ENCODE measurements at regions not wholly inside any gene's neighbourhood (a gene's known extent, or its start where the extent isn't known, plus 50 kb on each side); places are given as distances from the start of the nearest gene placed in this dataset.
"Not testable (repeated sequence)": the region's sequence is repeated elsewhere in the genome, so short reads cannot be mapped to it uniquely, and the experiment has no call there.

GRCh38 chr12:90802727-90803126, 152.2 kb downstream of the CCER1 start:
- no peak overlapping the region for H3K4me3 ChIP-seq
- H3K27ac ChIP-seq = no peak overlapping the region
- H3K27me3 ChIP-seq (ENCODE audit: low read depth) = no peaks in the 10 kb centered on the region
- H3K9me3 ChIP-seq = no peaks in the 10 kb centered on the region
- H3K36me3 ChIP-seq = no peaks in the 10 kb centered on the region
- no peak for TF ChIP-seq CTCF (IDR thresholded peaks at IDR 0.05)
- intact Hi-C loops (cut with DNase I) = no loop called here
- H3K4me1 ChIP-seq = no peaks in the 10 kb centered on the region
- ATAC-seq (no peak), DNase-seq (no peak)

GRCh38 chr12:90801776-90802175, 153.2 kb downstream of the CCER1 start:
- no peak overlapping the region for H3K4me3 ChIP-seq
- no peaks in the 10 kb centered on the region for H3K36me3 ChIP-seq
- no peak overlapping the region for H3K27ac ChIP-seq
- intact Hi-C loops (cut with DNase I) = no loop called here
- no peaks in the 10 kb centered on the region for H3K9me3 ChIP-seq
- DNase-seq = no peak
- no peaks in the 10 kb centered on the region for H3K4me1 ChIP-seq
- H3K27me3 ChIP-seq (ENCODE audit: low read depth) = no peaks in the 10 kb centered on the region
- no peak for ATAC-seq
- no peak for TF ChIP-seq CTCF (IDR thresholded peaks at IDR 0.05)

- H3K9me3 ChIP-seq = no peaks in the 10 kb centered on the region
- H3K27ac ChIP-seq = no peak overlapping the region
- intact Hi-C loops (cut with DNase I) = no loop called here
- ATAC-seq = no peak
- H3K36me3 ChIP-seq = no peaks in the 10 kb centered on the region
- no peak for TF ChIP-seq CTCF (IDR thresholded peaks at IDR 0.05)
- H3K4me1 ChIP-seq = no peaks in the 10 kb centered on the region
- DNase-seq = no peak
- no peak overlapping the region for H3K4me3 ChIP-seq
- no peaks in the 10 kb centered on the region for H3K27me3 ChIP-seq (ENCODE audit: low read depth)
These were observed 160.8 kb downstream of the CCER1 start for GRCh38 chr12:90794212-90794611.

- H3K4me1 ChIP-seq; H3K36me3 ChIP-seq; H3K4me3 ChIP-seq; H3K27ac ChIP-seq; DNase-seq; H3K27me3 ChIP-seq (ENCODE audit: low read depth); intact Hi-C loops (cut with DNase I); ATAC-seq; H3K9me3 ChIP-seq: not testable (repeated sequence)
These were observed 162.3 kb downstream of the CCER1 start for GRCh38 chr12:90792718-90793117.

GRCh38 chr12:90791445-90791844, 163.5 kb downstream of the CCER1 start:
- no peaks in the 10 kb centered on the region for H3K36me3 ChIP-seq
- H3K9me3 ChIP-seq = no peaks in the 10 kb centered on the region
- no peak for TF ChIP-seq CTCF (IDR thresholded peaks at IDR 0.05)
- no peaks in the 10 kb centered on the region for H3K4me1 ChIP-seq
- H3K27me3 ChIP-seq (ENCODE audit: low read depth) = no peaks in the 10 kb centered on the region
- no peak for ATAC-seq
- intact Hi-C loops (cut with DNase I) = no loop called here
- no peak overlapping the region for H3K27ac ChIP-seq
- DNase-seq = no peak
- H3K4me3 ChIP-seq = no peak overlapping the region

GRCh38 chr12:90790747-90791146, 164.2 kb downstream of the CCER1 start:
- H3K4me1 ChIP-seq = no peaks in the 10 kb centered on the region
- no peak overlapping the region for H3K27ac ChIP-seq
- H3K27me3 ChIP-seq (ENCODE audit: low read depth) = no peaks in the 10 kb centered on the region
- no peaks in the 10 kb centered on the region for H3K9me3 ChIP-seq
- no peaks in the 10 kb centered on the region for H3K36me3 ChIP-seq
- intact Hi-C loops (cut with DNase I) = no loop called here
- TF ChIP-seq CTCF (IDR thresholded peaks at IDR 0.05) = no peak
- ATAC-seq (no peak), DNase-seq (no peak)
- H3K4me3 ChIP-seq = no peak overlapping the region
